ENCODE measurements at regions not wholly inside any gene's neighbourhood (a gene's known extent, or its start where the extent isn't known, plus 50 kb on each side); places are given as distances from the start of the nearest gene placed in this dataset.

DNA sequence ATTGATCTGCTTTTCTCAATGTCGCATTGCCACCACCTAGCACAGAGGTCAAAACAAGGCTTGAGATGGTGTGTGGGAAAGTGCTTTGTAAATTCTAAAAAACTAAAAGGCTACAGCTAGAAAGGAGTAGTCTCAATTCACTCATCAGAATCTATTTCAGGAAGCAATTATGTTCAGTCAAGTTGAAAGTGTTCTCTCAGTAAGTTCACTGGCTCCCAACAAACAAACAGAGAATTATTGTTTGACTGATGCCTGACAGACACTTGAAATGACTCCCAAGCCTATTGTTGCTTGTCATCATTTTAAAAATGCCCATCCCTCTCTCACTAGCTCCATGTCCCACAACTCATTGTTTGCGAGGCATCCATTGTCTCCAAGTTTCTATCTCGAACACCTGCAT lies 419.6 kb upstream of the CPEB2 start:
- TF ChIP-seq, protein P1, sequence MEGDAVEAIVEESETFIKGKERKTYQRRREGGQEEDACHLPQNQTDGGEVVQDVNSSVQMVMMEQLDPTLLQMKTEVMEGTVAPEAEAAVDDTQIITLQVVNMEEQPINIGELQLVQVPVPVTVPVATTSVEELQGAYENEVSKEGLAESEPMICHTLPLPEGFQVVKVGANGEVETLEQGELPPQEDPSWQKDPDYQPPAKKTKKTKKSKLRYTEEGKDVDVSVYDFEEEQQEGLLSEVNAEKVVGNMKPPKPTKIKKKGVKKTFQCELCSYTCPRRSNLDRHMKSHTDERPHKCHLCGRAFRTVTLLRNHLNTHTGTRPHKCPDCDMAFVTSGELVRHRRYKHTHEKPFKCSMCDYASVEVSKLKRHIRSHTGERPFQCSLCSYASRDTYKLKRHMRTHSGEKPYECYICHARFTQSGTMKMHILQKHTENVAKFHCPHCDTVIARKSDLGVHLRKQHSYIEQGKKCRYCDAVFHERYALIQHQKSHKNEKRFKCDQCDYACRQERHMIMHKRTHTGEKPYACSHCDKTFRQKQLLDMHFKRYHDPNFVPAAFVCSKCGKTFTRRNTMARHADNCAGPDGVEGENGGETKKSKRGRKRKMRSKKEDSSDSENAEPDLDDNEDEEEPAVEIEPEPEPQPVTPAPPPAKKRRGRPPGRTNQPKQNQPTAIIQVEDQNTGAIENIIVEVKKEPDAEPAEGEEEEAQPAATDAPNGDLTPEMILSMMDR (optimal IDR thresholded peaks at IDR 0.05 in 1 of 3, IDR thresholded peaks at IDR 0.05 in 1 of 3, conservative IDR thresholded peaks at IDR 0.05 in 1 of 3; ENCODE audit: extremely low read depth in 1 of 3, insufficient read depth in 2 of 3, low read length in 3 of 3), result no peak
- TF ChIP-seq EZH2 (IDR thresholded peaks at IDR 0.05; ENCODE audit: low read length), result no peak
